DMS153 treated with DMSO at 0.1 percent for 48 hours (cell line): ENCODE measurements at regions not wholly inside any gene's neighbourhood (a gene's known extent, or its start where the extent isn't known, plus 50 kb on each side); places are given as distances from the start of the nearest gene placed in this dataset.
"Not testable (repeated sequence)": the region's sequence is repeated elsewhere in the genome, so short reads cannot be mapped to it uniquely, and the experiment has no call there.

Source experiments
- DNase-seq: peaks from one replicate; lab custom pipeline; 2025; ENCODE audit not compliant: unreplicated experiment; lab: John Stamatoyannopoulos, UW

- no peak for DNase-seq
These were observed 105.6 kb upstream of the DAPK1 start for GRCh38 chr9:87392086-87392485.

- no peak for DNase-seq
These were observed 103.9 kb upstream of the DAPK1 start for GRCh38 chr9:87393706-87394230.

- no peak for DNase-seq
These were observed 101.7 kb upstream of the DAPK1 start for GRCh38 chr9:87395804-87396479.

GRCh38 chr9:87401681-87402080 lies 96.0 kb upstream of the DAPK1 start:
- DNase-seq = no peak

GRCh38 chr9:87402537-87402936 lies 95.1 kb upstream of the DAPK1 start:
- DNase-seq = no peak

GRCh38 chr9:87405677-87406542 lies 91.8 kb upstream of the DAPK1 start:
- no peak for DNase-seq

GRCh38 chr9:87406543-87407166 lies 91.0 kb upstream of the DAPK1 start:
- no peak for DNase-seq

- DNase-seq = not testable (repeated sequence)
These were observed 87.3 kb upstream of the DAPK1 start for GRCh38 chr9:87410047-87411005.

GRCh38 chr9:87420884-87421283 lies 76.8 kb upstream of the DAPK1 start:
- DNase-seq = no peak

GRCh38 chr9:87421734-87422133 lies 75.9 kb upstream of the DAPK1 start:
- DNase-seq = no peak

- no peak for DNase-seq
These were observed 74.7 kb upstream of the DAPK1 start for GRCh38 chr9:87422999-87423398.

- not testable (repeated sequence) for DNase-seq
These were observed 73.8 kb upstream of the DAPK1 start for GRCh38 chr9:87423885-87424284.

GRCh38 chr9:87425202-87425601 lies 72.5 kb upstream of the DAPK1 start:
- DNase-seq = no peak

GRCh38 chr9:87427851-87428506 lies 69.7 kb upstream of the DAPK1 start:
- no peak for DNase-seq

- DNase-seq = no peak
These were observed 69.0 kb upstream of the DAPK1 start for GRCh38 chr9:87428659-87429058.

GRCh38 chr9:87431837-87432236 lies 65.8 kb upstream of the DAPK1 start:
- no peak for DNase-seq

- DNase-seq = no peak
These were observed 63.8 kb upstream of the DAPK1 start for GRCh38 chr9:87433853-87434252.

GRCh38 chr9:87434366-87434765 lies 63.3 kb upstream of the DAPK1 start:
- DNase-seq = no peak

- DNase-seq = no peak
These were observed 62.3 kb upstream of the DAPK1 start for GRCh38 chr9:87435189-87435880.
